NOMO-1 treated with DMSO at 0.1 percent for 48 hours (cell line): ENCODE measurements at regions not wholly inside any gene's neighbourhood (a gene's known extent, or its start where the extent isn't known, plus 50 kb on each side); places are given as distances from the start of the nearest gene placed in this dataset.

Experiments used
- DNase-seq: peaks from one replicate; lab custom pipeline; 2025; ENCODE audit not compliant: unreplicated experiment; lab: John Stamatoyannopoulos, UW

DNA sequence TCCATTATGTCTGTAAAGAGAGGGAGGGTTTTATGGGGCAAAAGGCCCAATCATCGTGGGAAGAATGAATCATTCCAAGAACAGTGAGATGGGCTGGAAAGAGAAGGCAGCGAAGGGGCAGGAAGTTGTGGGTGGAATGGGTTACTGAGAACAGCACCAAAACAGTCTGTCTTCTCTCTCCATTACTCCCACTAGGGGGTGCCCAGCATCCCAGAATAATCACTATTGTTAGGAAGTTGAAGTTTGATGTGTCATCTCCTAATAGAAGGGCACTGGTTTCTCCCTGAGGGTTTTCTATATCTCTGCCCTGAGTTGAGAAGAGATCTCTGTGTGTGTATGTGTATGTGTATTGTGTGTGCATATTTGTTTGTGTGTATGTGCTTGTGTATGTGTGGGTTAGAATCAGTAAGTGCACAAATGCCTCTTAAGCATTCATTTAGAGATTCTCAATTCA lies 76.6 kb upstream of the MAP4K3 start:
- DNase-seq, result peak; percentile 54

DNA sequence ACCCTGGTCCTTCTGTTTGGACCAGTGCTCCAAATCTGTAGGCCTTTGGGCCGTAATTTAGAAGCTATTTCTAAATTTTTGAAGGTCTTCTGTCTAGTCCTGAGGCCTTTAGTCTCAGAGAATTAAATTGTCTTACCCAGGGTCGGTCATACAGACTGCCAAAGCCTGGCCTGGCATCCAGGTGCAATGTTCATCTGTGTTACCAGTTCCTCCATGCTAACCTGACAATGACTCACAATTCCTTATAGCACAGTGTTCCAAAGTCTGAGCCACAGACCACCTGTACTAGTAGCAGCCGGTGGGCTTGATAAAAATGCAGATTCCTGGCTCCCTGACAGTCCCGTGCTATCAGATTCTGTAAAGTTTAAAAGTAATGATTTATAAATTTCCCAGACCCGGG lies 77.7 kb upstream of the MAP4K3 start:
- no peak for DNase-seq

DNA sequence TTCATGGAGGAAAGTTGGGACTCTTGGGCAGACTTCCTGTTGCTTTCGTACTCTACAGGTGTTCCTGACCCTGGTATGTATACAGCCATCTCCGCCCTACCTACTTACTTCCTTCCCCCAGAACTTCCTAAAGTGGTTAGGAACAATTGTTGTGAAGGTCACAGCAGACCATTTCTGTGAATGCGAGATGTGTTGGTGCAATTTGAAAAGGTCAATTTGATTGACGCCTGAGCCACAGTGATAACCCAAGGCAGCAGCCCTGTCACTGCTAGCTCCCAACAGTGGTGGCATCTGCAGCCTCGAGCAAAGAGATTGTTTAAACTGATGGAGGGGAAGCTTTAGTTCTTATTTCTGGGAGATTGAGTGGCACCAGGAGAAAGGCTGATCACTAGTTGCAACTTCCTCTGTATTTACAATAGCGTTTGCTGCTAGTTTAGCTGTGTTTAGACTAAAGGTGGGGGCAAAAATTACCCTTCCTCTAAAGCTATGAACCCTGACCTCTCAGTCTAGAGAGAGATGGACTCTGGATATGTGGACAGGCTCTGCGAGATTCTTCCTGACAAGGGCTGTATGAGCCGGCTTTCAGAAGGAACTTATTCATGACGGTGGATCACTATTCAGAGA lies 78.3 kb upstream of the MAP4K3 start:
- DNase-seq, result no peak

DNA sequence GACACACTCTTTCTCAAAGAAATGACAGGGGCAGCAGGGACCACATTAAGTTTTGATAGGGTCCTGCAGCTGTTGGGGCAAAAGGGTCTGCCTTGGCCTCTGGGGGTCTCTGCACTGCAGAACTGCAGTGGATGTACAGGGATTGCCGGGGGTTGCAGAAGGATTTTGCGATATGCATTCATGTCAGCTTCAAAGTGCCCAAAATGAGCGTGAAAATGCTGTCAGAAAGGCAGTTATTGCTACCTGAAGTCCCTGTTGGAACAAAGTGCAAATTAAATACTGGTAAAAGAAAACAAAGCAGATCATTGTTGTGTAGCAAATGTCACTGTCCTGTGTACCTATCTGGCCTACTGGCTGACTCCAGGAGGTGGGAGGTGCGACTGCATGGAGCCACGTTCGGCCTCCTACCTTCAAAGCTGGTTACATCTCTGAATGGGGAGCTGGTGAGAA lies 78.8 kb upstream of the MAP4K3 start:
- DNase-seq, result no peak

DNA sequence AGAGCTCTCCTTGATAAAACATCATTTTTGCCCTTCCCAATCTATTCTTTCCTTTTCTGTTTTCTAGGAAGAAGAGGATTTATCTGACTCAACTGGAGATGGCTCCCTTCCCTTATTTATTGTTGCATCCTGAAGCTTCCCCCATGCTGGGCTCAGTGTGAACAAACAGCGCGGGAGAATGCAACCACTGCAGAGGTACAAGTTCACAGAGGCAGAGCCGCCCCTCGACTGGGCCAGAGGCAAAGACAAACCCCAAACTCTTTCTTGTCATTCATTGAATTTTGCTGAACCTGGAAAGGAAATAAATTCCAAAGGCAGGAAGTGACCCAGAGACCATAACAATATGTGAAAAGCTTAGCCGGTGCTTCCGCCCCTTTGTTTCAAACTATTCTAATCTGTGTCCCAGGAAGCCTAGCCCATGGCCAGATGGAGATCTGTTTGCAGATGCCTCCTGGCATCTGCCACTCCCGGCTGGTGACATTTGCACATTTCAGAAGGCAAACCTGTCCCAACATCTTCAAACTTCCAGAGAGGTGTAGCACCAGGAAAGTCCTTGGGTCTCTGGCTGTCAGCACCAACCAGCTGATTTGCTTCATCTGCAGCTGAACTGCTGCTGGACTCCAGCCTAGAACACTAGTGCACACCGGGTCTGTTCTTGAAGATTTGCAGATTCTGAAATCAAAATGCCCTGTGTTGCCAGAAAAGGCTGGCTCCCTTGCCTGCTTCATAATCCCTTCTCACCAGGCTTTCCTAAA lies 79.4 kb upstream of the MAP4K3 start:
- no peak for DNase-seq

DNA sequence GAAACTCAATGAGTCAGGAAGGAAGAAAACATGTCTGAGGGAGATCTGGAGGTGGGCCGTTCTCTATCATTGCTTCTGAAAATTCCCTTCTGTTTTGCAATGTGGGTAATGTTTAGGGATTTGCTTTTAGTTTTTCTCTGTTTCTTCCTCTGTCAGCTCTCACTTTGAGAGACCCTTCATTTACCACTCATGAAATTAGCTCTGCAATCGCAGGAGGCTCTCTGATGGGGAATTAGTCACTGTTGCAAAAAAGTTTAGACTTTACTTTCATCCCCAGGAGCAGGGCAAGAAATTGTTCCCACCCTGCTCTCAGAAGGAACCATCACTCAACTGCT lies 80.0 kb upstream of the MAP4K3 start:
- no peak for DNase-seq

DNA sequence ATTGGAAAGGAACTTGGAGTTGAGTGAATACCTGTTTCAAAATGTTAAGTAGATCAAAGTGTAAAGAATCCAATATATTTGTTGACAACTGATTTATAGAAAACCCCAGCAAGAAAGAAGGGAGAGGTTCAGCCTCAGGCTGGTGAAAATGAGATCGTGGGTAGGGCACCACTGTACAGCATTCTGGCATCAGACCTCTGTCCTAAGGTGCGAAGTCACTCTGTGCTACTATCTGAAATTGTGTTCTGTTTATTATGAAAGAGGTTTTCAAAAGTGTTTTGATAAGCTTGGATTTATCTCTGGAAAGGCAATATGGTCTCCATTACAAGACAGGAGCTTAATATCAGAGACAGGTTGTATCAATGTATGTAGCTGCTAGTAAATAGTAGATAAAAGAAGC lies 80.5 kb upstream of the MAP4K3 start:
- no peak for DNase-seq

DNA sequence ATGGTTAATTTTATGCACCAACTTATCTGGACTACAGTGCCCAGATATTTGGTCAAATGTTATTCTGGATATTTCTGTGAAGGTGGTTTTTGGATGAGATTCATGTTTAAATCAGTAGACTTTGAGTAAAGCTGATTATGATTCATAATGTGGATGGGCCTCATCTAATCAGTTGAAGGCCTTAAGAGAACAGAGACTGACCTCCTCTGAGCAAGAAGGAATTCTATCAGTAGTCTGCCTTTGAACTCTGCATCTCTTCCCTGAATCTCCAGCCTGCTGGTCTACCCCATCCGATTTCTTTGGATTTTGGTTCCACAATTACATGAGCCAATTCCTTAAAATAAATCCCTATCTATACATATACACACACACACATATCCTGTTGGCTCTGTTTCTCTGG lies 82.8 kb upstream of the MAP4K3 start:
- DNase-seq, result no peak

DNA sequence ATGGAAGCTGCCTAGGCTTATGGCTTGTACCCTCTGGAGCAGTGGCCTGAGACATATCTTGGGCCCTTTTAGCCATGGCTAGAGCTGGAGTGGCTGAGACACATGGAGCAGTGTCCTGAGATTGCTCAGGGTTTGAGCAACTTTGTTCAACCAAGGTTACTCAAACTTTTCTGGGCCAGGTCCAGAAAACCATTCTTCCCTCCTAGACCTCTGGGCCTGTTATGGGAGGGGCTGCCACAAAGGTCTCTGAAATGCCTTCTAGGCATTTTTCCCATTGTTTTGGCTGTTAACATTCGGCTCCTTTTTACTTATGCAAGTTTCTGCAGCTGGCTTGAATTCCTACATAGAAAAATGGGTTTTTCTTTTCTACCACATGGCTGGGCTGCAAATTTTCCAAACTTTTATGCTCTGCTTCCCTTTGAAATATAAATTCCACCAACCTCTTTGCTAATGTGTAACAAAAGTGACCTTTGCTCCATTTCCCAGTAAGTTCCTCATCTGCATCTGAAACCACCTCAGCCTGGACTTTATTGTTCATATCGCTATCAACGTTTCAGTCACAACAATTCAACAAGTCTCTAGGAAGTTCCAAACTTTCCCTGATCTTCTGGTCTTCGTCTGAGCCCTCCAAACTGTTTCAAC lies 84.9 kb upstream of the MAP4K3 start:
- DNase-seq, result no peak

DNA sequence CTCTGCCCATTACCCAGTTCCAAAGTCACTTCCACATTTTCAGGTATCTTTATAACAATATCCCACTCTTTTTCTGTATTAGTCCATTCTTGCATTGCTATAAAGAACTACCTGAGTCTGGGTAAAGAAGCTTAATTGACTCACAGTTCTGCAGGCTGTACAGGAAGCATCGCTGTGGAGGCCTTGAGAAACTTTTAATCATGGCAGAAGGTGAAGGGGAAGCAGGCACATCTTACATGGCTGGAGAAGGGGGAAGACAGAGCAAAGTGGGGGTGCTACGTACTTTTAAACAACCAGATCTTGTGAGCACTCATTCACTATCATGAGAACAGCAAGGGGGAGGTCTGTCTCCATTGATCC lies 85.4 kb upstream of the MAP4K3 start:
- no peak for DNase-seq

DNA sequence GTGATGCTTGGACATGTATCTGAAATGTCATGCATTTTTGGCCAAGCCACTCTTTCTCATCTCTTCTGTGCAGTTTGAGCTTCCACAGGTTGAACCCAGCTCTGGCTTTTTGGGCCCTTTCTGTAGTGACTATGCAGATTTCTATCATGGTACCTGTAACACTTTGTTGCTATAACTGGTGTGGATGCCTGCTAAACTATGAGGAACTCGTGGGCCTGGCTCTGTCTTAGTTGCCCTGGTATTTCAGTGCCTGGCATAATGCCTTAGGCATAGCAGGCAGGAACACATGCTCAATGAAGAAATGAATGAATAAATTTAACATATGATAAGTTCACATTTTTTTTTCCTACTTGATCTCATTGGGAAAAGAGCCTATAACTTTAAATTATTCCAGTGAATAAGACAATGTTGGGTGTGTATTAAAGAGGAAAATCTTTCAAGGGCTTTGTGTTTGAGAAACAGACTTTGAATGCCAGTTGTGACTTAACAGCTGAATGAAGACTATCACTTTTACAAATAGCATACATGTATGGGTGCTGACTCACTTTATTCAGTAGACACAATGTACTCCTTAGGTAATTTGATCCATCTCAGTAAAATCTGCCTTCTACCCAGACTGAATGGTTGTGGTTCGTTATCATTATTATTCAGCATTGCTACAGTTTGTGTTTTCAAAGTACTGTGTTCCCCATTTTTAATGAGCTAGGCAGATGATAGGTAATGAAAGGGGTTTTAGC lies 86.4 kb upstream of the MAP4K3 start:
- DNase-seq, result no peak

DNA sequence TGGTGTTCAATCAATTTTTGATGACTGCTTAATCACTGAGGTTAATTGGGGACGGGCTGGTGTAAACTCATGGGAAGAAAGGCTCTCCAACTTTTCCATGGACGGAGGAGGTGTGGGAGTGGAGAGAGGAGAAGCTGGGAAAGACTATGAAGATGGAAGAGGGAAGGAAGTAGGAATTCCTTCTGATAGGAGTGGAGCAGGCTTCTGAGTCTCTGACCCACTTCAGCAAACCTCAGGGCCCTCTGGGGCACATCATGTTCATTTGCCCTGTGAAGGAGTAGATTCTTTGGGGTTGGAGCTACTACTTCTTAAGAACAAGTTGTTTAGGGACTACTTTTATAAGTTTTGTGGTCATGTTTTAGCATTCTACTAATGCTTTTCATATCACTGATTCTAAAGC lies 87.0 kb upstream of the MAP4K3 start:
- no peak for DNase-seq

DNA sequence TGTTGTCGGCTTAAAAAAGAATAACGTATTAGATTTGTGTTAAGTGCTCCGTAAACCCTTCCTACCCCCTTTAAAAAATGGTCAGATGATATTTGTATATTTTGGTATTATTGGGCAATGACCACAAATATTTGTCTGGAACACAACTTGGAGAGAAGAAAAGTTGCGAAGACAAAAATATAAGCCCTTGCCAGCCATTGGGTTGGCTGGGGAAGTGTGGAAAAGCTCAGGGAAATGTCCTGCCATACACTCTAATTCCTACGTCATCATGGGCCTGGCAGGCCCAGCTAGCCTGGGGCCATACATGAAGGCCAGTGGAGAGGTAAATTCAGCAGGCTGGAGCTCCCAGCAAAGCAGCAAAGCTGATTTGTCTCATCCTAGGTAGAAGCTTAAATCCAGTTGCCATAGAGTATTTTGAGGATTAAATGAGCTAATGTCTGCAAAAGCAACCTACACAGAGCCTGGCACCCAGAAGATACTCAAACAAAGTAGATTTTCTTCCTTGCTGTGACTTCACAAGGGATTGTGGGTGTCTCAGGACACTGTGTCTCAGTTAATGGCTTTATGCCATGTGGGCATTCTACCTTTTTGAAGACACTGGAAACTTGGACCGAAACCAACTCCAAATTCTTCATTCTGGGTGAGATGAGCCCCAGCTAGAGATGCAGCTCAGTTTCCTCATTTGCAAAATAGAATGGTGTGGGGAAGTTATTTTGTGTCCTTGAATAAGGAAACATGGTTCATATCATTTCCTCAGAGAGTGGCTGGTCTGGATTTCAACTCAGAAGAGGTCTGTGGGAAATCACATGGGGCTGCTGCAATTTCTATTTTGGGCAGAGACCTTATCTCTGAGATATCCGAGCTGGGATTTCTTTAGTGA lies 87.9 kb upstream of the MAP4K3 start:
- no peak for DNase-seq

DNA sequence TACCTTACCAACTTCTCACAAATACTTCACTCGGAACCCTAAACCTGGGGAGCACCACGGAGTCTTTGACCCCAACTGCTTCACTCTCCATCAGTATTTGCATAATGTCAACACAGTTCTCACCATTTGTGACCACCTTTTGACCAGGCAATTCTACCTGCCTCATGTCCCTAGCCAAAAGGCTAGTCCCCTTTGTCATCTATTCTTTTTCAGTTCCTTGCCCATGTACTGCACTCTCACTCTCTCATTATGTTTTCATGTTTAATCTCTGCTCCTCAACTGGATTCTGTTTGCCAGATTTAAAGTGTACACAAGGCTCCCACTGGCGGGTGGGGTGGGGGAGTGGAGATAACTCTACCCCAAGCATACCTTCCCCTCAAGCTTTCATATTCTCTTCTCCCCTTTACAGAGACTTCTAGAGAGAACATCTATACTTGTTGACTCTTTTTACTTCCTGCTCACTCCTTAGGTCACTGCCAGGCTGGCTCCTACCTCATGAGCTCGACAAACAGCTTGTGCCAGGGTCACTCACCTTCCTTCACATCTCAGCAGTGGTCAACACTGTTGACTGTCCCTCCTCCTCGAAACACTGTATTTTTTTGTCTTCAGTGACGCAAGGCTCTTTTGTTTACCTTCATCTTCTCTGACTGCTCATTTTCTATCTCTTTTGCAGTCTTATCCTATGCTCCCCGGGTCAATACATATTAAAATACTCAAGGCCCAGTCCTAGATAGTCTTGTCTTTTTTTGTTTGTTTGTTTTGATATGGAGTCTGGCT lies 88.7 kb upstream of the MAP4K3 start:
- DNase-seq, result no peak

DNA sequence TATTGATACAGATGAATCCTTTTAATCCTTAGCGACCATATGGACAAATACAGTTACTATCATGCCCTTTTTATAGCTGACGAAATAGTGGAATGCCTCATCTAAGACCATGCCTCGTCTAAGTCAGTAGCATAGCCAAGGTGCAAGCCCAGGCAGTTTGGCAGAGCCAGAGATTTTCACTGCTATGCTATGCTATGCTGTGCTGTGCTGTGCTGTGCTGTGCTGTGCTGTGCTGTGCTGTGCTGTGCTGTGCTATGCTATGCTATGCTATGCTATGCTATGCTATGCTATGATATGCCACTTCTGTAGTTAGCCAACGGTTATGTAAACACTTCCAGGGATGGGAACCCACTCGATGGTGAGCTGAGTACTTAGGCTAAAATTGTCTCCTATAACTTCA lies 91.6 kb upstream of the MAP4K3 start:
- no peak for DNase-seq

DNA sequence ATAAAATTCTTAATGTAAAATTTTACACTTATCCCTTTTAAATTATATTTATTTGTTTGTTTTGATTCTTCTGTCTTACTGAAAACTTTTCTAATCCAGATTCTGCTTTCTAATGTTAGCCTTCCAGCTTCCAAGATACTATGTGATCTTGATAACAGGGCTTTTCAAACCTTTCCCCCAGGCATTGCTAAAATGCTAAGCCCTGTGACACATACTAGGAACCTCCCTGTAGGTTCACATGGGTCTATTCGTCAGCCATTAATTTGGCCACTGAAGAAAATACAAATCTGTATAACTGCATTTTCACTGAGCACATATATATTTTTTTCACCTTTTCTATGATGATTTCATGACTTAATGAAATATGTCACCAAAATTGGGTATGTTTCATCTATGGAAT lies 92.8 kb upstream of the MAP4K3 start:
- DNase-seq, result no peak

DNA sequence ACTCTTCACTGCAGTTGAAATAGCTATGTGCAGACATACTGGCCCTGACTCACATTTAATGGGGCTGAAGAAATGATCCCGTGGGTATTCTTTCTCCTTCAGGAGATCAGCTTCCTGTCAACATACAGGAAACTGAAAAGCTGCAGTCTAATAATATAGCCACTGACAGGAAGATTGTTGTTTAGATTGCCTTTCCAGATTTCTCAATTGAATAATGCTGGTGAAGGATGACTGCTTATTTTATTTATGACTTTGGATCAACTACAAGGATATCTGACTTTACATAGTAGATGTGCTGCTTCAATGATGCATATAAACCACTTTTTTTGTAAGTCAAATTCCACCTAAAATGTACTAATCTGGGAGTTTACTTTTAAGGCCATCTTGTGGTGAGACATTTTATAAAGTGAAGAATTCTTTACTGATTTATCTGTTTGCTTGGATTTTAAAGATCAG lies 93.4 kb upstream of the MAP4K3 start:
- no peak for DNase-seq

DNA sequence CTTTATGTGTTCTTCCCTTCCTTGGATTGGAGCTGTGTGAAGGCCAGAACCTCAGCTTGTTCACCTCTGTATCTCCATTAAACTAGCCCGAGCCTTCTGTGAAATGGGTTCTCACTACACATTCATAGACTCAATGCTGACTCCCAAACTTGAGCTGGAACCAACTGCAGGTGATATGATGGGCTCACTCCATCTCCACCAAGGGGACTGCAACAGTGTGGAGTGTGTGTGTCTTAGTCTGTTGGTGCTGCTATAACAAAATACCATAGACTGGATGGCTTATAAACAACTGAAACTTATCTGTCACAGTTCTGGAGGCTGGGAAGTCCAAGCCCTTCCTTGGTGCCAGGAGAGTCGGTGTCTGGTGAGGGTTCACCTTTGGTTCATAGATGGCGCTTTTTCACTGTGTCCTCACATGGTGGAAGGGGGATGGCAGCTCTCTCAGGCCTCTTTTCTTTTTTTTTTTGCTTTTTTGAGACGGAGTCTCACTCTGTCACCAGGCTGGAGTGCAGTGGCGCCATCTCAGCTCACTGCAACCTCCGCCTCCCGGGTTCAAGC lies 94.2 kb upstream of the MAP4K3 start:
- no peak for DNase-seq

DNA sequence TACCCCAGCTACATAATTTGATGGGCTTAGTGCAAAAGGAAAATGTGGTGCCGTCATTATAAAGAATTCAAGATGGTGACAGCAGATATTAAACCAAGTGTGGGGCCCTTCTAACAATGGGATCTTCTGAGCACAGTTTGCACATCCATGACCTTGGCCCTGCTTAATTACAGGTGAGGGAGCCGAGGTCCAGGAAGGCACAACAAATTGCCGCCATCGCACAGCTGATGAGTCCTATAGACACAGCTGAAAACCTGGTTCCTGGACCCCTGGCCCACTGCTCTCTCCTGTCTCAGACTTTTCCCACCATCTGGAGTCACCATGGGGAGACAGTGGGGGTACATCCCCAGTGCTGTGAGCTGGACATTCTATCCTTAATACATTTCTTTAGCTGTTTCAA lies 95.8 kb upstream of the MAP4K3 start:
- no peak for DNase-seq
